ENCODE measurements at regions not wholly inside any gene's neighbourhood (a gene's known extent, or its start where the extent isn't known, plus 50 kb on each side); places are given as distances from the start of the nearest gene placed in this dataset.

- no peak for DNase-seq
Observed at GRCh38 chr12:93043877-93044209, 114.7 kb upstream of the EEA1 start.

- no peak for DNase-seq
Observed at GRCh38 chr12:93047118-93047517, 118.0 kb upstream of the EEA1 start.

- DNase-seq = no peak
Observed at GRCh38 chr12:93048656-93049055, 119.6 kb upstream of the EEA1 start.

GRCh38 chr12:93050026-93050747, 121.1 kb upstream of the EEA1 start:
- no peak for DNase-seq

- DNase-seq = no peak
Observed at GRCh38 chr12:93050748-93051081, 121.6 kb upstream of the EEA1 start.

DNA sequence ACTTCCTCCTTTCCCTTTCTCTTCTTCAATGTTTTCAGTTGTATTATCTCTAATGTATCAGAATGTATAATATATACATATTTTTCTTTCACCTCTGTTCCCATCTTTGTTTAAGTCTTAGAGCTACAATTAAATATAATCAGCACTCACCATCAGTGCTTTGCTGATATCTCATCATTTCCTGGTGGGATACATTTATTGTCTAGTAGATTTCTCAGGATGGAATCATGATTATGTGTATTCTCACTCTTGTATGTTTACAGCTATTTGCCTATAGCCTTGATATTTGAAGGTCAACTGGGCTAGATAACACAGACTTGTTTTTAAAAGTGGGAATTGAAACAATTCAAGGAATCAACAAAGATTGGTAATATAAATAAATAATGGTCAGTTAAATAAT, 124.9 kb upstream of the EEA1 start:
- DNase-seq = no peak

DNA sequence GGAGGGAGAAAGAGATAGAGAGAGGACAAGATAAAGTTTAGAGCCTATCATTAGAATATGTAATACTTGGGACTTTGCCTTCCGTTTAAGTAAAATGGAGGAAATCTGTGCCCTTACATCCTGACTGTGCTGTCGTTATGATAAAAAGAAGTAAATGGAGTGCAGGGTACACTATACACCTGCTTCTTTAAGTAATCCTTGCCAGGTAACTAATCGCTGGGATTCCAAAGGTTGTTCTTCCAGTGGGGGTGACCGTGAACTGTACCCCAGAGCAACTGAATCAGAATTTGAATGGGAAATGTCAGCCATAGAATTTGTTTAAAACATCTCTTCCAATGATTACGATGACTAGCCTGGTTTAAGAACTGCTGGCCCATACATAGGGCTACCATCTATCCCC, 126.1 kb upstream of the EEA1 start:
- DNase-seq = no peak

DNA sequence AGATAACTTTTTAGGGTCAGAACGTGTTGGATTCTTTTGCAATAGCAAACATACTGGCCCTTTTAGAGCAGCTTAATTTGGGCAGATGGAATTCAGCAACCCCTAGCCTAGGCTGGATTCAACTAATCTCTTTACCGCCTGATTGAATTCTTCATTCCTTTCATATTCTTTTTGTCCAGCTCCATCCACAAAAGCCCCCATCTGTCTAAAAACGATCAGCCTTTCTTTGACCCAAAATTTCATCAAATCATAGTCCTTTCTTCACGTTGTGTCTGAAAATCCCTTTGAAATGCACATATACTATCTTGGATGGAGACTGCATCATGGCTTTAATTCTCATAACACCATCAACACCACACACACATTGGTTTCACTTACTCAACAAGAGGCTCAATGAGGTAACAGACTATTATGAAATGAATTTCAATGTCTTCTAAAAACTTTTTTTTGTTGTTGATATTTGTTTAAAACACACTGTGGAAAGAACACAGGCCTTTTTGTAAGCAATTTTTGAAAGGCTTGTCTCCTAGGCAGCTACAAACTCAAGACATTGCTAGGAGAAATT, 128.0 kb upstream of the EEA1 start:
- DNase-seq = no peak

DNA sequence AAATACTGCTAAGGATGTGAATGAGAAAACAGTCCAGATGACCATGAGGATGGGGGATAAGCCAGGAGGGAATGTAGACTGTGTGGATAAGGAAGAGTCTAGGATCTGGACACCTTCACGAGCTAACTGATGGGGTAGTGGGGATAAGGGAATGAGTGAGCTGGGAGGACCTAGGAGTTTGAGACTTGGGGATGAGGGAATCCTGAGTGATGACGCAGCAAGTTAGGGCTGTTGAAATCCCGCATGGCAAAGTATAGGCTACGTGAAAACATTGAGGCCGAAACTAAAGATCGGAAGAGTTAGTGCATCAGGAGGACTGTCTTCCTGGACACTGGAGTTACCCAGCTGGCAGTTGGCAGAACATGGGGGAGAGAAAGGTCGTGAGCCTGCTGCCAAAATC, 129.2 kb upstream of the EEA1 start:
- DNase-seq = no peak

DNA sequence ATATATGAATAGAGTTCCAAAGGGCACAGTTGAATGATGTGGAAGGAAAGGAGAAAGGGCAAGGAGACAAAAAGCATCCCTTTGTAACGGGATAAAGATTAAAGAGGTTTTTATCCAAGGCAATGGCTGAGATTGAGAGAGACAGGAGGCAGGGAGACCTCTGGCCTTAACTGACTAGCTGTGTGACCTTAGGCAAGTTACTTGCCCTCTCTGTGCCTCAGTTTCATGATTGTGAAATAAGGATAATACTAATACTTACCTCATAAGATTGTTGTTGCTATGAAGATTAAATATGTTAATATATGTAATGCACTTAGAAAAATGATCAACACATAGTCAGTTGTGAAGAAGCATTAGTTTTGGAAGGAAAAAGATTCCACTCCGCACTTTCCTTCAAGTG, 130.2 kb upstream of the EEA1 start:
- DNase-seq = no peak

DNA sequence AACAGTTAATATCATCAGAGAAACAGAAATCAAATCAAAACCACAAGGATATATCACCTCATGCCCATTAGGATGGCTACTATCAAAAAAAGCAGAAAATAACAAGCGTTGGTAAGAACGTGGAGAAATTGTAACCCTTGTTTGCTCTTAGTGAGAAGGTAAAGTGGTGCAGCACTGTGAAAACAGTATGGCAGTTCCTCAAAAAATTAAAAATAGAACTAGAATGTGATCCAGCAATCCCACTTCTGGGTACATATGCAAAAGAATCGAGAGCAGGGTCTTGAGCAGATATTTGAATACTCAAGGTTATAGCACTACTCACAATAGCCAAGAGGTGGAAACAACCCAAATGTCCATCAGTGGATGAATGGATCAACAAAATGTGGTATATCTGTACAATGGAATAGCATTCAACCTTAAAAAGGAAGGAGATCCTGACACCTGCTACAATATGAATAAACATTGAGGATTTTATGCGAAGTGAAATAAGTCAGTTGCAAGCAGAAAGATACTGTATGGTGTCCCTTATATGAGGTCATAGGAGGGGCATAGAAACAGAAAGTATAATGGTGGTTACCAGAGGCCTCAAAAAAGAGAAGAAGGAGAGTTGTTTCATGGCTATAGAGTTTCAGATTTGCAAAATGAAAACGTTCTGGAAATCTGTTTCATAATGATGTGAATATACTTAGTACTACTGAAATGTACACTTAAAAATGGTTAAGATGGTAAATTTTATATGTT, 131.0 kb upstream of the EEA1 start:
- no peak for DNase-seq

- no peak for DNase-seq
Observed at GRCh38 chr12:93060666-93061472, 131.8 kb upstream of the EEA1 start.

DNA sequence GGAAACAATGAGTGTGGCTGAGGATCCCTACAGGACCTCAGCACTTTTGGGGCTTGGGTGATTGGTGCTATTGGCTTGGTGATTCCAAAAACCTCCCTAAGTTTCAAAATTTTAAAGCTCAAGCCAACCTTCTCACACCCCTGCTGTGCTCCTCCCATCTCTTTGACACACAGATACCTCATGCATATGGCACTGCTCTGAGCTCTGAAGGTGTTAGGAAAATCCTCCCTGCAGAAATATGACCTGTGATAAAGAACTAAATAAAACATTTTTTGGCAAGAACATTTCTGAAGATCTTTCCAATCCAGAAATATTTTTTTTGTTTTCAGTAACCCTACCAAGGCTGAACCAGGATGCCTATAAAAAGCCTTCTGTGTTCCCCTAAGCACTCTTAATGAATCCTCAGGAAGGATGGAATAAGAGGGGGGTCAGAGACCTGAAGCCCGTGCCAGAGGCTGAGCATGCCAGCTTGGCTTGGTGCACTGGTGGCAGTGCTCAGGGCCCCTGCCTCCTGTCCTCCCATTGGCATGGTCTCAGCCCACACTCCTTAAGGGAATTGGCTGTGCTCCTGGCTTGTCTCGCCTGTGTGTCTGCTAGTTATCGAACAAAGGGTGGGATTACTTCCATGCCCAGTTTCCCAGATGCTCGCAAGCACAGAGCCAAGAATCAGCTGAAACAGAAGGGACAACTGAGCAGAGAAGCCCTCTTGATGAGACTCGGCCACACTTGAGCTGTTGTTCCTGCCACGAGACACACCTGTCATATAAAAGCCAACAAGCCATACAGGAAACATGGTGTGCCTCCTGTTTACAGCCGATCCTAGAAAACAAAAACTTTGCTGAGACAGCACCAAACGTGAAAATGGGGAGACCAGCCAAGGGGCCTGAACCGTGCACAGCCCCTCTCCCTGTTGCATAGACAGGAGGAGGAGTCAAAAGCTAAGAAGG, 132.7 kb upstream of the EEA1 start:
- DNase-seq = no peak

GRCh38 chr12:93065896-93066295, 136.8 kb upstream of the EEA1 start:
- DNase-seq = no peak

DNA sequence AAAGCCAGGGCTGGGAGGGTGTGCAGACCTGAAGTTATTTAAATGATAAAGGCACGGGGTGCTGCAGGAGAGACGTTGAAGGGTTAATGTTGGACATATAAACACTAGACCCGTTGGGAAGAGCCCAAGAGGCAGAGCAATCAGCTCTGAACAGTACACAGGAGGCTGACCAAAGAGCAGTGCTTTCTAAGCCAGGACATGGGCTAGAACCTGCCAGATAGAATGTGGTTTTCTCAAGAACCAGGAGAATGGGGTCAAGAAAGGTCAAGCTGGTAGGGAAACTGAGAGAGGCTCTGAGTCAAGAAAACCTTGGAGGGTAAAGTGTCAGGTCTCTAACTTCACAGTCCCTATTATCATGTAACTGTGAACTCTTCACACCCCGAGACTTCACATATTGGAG, 143.2 kb upstream of the EEA1 start:
- DNase-seq = no peak

GRCh38 chr12:93073324-93073723, 144.2 kb upstream of the EEA1 start:
- no peak for DNase-seq

DNA sequence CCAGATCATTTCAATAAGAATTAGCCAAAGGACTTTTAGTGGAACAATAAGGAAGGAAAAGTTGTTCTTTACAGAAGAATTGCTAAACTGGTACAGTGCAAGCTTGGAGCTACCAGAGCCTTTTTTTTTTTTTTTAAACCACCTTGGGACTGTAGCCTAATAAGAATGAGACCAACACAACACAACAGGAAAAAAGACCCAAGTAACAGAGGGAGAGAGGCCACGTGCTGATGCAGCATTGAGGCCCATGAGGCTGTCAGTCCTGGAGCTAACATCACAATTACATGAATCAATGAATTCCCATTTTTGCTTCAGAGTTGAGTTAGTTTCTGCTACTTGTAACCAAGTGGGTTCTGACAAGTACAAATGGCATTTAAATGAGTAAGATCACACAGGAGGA, 149.0 kb upstream of the EEA1 start:
- DNase-seq = no peak

- no peak for DNase-seq
Observed at GRCh38 chr12:93078577-93078976, 149.5 kb upstream of the EEA1 start.

GRCh38 chr12:93079271-93079670, 150.2 kb upstream of the EEA1 start:
- DNase-seq = no peak

- no peak for DNase-seq
Observed at GRCh38 chr12:93079976-93080375, 150.9 kb upstream of the EEA1 start.

DNA sequence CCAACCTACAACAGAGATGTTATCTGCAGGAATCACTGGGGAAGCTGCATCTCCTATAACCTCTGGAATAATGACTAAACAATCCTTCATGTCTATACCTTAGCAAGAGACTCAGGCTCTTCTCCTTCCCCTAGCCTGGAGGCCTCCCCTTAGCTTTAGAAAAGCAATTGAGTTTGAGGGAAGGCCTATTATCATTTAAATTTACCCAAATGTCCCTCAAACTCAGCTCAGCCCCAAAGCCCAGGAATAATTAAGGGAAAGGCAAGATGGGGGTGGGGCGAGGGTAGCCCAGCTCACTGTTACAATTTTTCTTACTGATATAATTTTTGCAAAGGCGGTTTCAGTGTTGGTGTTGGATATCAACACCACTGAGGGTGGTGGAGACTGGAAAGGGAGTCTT, 151.4 kb upstream of the EEA1 start:
- DNase-seq = no peak

- no peak for DNase-seq
Observed at GRCh38 chr12:93080994-93081809, 152.1 kb upstream of the EEA1 start.

Data from activated T-cell treated with anti-CD3 and anti-CD28 coated beads, Interleukin-2, amount 50 U/mL, for 48 hours (primary cell).